HG03575 (cell line): ENCODE measurements at regions not wholly inside any gene's neighbourhood (a gene's known extent, or its start where the extent isn't known, plus 50 kb on each side); places are given as distances from the start of the nearest gene placed in this dataset.

ENCODE experiments used
- ATAC-seq: cut with Tn5 transposase; IDR thresholded peaks from one replicate; pipeline ENCODE4 v1.9.1; 2021; ENCODE audit not compliant: unreplicated experiment, insufficient number of reproducible peaks, low FRiP score; ENCODE audit errors: extremely low read depth

GRCh38 chr4:28639747-28640146 lies 1779.1 kb downstream of the STIM2 start:
- ATAC-seq = no peak

- no peak for ATAC-seq
Observed at GRCh38 chr4:28654618-28655017, 1794.0 kb downstream of the STIM2 start.

- no peak for ATAC-seq
Observed at GRCh38 chr4:28665306-28665705, 1804.7 kb downstream of the STIM2 start.

- no peak for ATAC-seq
Observed at GRCh38 chr4:28675582-28675981, 1814.9 kb downstream of the STIM2 start.

- ATAC-seq = no peak
Observed at GRCh38 chr4:28677808-28678207, 1817.2 kb downstream of the STIM2 start.

GRCh38 chr4:28682847-28683246 lies 1822.2 kb downstream of the STIM2 start:
- no peak for ATAC-seq

GRCh38 chr4:28686618-28687017 lies 1826.0 kb downstream of the STIM2 start:
- ATAC-seq = no peak

GRCh38 chr4:28690890-28691289 lies 1830.2 kb downstream of the STIM2 start:
- ATAC-seq = no peak

GRCh38 chr4:28702571-28702970 lies 1841.9 kb downstream of the STIM2 start:
- ATAC-seq = no peak

GRCh38 chr4:28709891-28710290 lies 1849.2 kb downstream of the STIM2 start:
- no peak for ATAC-seq

GRCh38 chr4:28723371-28723770 lies 1862.7 kb downstream of the STIM2 start:
- ATAC-seq = no peak

GRCh38 chr4:28724239-28724638 lies 1863.6 kb downstream of the STIM2 start:
- ATAC-seq = no peak

GRCh38 chr4:28730304-28730703 lies 1869.7 kb downstream of the STIM2 start:
- ATAC-seq = no peak

- no peak for ATAC-seq
Observed at GRCh38 chr4:28744066-28744465, 1883.4 kb downstream of the STIM2 start.

GRCh38 chr4:28754376-28754775 lies 1893.7 kb downstream of the STIM2 start:
- ATAC-seq = no peak

GRCh38 chr4:28755081-28755480 lies 1894.4 kb downstream of the STIM2 start:
- no peak for ATAC-seq

GRCh38 chr4:28759064-28759463 lies 1898.4 kb downstream of the STIM2 start:
- ATAC-seq = no peak

- no peak for ATAC-seq
Observed at GRCh38 chr4:28760003-28760402, 1899.4 kb downstream of the STIM2 start.

- ATAC-seq = no peak
Observed at GRCh38 chr4:28772066-28772465, 1911.4 kb downstream of the STIM2 start.

- no peak for ATAC-seq
Observed at GRCh38 chr4:28772788-28773187, 1912.1 kb downstream of the STIM2 start.

GRCh38 chr4:28774344-28774743 lies 1913.7 kb downstream of the STIM2 start:
- no peak for ATAC-seq

- ATAC-seq = no peak
Observed at GRCh38 chr4:28776004-28776403, 1915.4 kb downstream of the STIM2 start.
